HG03095 (cell line): ENCODE measurements at regions not wholly inside any gene's neighbourhood (a gene's known extent, or its start where the extent isn't known, plus 50 kb on each side); places are given as distances from the start of the nearest gene placed in this dataset.
"Not testable (repeated sequence)": the region's sequence is repeated elsewhere in the genome, so short reads cannot be mapped to it uniquely, and the experiment has no call there.

Experiments used
- ATAC-seq: cut with Tn5 transposase; IDR thresholded peaks from one replicate; pipeline ENCODE4 v1.9.1; 2021; ENCODE audit warnings: moderate library complexity; ENCODE audit not compliant: unreplicated experiment

GRCh38 chr7:153765869-153766268 lies 286.3 kb upstream of the DPP6 start:
- not testable (repeated sequence) for ATAC-seq

DNA sequence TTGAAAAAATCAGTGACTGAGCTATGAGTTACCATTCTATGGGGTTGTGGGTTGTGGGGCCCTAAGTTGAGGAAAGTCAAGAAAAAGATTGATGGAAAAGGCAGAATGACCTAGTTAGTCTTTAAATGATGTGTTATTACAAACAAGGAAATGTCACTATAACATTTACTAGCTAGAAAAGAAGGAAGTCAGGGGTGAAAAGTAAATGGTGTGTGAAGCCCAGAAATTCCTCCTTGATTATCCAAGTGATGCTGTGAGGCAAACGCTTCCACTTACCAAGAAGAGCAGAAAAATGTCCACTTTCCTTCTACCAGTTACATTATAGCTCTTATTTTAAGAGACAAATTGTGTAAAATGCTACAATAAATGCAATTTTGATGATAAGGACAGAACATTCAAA lies 285.3 kb upstream of the DPP6 start:
- not testable (repeated sequence) for ATAC-seq

DNA sequence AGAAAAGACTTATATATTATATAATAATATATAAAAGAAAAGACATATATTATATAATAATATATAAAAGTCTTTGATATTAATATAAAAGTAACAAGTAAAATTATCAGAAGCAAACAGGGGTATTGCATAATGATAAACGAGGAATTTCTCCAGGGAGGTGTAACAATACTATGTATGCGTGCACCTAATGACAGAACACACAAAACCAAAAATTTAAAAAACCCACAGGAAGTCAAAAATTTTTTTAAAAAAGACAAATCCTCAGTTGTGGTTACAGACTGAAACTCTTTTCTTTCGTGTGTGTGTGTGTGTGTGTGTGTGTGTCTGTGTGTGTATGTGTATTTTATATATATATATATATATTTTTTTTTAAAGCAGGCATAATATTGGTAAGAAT lies 279.2 kb upstream of the DPP6 start:
- no peak for ATAC-seq

- ATAC-seq: not testable (repeated sequence)
Observed at GRCh38 chr7:153776940-153777339, 275.3 kb upstream of the DPP6 start.

- not testable (repeated sequence) for ATAC-seq
Observed at GRCh38 chr7:153797363-153797762, 254.8 kb upstream of the DPP6 start.

DNA sequence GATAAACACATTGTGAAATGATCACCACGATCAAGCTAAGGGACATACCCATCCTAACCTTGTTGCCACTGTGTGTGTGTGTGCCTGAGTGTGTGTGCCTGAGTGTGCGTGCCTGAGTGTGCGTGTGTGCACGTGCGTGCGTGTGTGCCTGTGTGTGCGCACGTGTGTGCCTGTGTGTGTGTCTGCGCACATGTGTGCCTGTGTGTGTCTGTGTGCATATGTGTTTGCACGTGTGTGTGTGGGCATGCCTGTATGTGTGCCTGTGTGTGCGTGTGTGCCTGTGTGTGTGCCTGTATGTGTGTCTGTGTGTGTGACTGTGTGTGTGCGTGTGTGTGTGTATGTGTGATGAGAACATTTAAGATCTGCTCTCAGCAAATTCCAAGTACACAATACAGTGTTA lies 244.1 kb upstream of the DPP6 start:
- ATAC-seq: no peak

- no peak for ATAC-seq
Observed at GRCh38 chr7:153829525-153829924, 222.7 kb upstream of the DPP6 start.

GRCh38 chr7:153832160-153832559 lies 220.0 kb upstream of the DPP6 start:
- ATAC-seq: no peak

DNA sequence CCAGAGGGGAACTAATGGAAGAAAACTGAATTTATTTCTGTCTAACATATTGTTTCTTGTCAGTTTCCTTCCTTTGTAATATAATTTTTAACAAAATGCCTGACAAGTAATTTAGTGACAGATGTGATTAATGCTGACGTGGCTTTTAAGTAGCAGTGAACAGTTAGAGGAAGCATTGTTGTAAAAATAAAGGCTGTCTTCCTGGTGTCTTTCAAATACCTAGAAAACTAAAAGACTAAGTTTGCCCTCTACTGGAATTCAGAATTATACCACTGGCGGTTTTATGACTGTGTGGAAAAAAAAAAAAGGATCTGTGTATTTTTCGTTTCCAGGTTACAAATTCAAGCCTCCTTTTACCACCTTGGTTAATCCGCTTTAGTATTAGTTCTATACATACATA lies 217.1 kb upstream of the DPP6 start:
- ATAC-seq: no peak

GRCh38 chr7:153835712-153836265 lies 216.4 kb upstream of the DPP6 start:
- ATAC-seq: no peak

DNA sequence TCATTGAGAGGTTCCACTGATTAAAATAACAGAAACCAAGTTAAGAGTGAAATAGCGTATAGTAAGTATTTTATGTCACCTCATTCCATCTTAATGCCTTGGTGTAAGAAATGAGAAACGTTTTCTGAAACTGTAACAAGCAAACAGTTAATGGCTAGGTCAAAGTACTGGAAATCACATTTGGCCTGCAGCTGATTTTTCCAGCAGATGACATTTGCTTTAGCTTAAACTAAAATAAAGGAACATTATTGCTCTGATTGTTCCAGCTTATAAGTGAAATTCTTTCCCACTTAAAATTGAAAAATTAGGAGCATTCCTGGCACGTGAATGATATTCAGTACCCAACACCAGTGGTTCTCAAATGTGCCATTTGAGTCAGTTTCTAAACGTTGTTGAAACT lies 213.6 kb upstream of the DPP6 start:
- no peak for ATAC-seq

DNA sequence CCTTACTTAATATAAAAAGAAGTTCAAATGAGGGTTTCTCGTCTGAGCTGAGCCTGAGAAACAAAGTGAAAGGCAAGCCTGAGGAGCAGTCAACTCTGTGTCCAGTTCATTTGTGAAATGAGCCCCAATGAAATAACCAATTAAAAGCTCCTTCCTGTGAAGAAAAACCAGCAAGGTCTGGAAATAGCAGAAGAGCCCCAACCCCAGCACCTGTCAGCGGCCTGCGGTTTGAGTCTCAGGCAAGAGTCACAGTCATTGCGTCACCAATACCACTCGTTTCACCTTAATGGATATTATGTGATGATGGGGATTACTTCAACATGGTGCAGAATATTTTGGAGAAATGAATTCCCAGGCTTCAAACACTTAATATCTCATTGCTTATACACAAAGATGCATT lies 211.3 kb upstream of the DPP6 start:
- no peak for ATAC-seq

DNA sequence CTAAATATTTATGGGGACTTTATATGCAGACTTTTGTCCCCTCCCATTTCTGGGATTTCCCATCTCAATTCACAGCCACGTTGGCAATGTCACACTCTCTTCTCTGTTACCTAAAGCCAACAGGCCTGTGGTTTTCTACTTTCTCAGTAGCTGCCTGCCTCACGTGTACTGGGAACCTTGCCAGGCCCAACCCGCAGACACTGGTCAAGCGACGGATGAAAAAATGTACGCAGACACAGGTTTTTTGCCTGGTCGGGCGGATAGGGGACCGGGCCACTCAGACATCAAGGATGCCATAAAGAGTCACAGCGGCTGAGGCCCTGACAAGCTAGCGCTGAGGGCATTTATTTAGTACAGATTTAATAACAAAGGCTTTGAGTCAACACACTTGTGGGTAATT lies 204.4 kb upstream of the DPP6 start:
- ATAC-seq: no peak

GRCh38 chr7:153852261-153852660 lies 199.9 kb upstream of the DPP6 start:
- no peak for ATAC-seq

- no peak for ATAC-seq
Observed at GRCh38 chr7:153858355-153858754, 193.8 kb upstream of the DPP6 start.

GRCh38 chr7:153859239-153859638 lies 193.0 kb upstream of the DPP6 start:
- no peak for ATAC-seq

DNA sequence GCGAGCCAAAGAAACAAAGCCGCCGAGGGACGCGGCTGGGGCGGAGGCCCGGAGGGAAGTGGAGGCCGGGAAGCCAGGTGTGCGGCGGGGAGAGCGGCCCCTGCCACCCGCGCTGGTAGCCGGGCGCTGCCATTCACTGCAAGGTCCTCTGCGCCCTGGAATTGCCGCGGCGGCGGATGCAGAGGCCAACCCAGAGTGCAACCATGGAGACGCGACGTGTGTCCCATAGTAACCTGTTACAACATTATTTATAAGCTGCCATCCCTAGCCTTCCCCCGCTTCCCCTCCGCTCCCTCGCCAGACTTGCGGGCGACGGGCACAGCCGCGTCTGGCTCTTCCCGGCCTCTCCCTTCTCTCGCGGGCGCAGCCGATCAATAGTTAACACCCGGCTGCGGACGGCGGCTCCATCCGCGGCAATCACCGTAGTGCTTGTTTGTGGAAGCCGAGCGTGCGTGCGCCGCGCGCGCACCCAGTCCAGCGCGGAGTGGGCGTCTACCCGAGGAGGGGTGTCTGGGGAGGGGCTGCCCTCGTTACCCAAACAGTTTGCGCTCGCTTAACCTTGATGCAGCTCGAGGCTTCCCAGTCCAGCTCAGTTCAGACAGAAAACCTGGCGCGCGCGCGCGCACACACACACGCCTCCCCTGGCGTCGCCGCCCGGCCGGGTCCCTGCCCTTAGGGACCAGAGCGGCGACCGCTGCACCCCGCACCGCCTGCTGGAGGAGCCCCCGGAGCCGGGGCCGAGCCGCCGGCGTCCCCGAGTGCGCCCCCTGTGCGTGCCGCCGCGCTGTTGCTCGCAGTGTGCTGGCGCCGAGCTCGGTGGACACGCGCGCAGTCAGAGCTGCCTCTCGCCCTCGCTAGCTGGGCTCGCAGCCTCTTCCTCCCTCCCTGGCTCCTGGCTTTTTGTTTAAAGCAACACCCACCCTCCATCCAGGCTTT lies 165.4 kb upstream of the DPP6 start:
- ATAC-seq: no peak

GRCh38 chr7:153887749-153888569 lies 164.2 kb upstream of the DPP6 start:
- no peak for ATAC-seq

DNA sequence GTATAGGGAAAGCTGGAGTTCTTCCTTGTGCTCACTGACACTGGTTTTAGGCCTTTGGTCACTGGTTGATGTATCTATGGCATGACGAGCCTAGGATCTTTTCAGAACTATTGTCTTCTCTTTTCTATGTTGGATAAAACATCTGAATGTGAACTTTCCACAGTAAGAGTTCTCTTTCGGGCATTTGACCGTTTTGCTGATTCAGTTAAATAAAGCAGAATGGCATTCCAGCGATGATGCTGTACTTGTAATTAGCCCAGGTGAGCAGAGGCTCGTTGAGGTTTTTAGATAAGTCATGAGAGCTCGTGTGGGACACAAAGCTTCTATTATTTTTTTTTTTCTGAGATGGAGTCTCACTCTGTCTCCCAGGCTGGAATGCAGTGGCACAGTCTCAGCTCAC lies 160.2 kb upstream of the DPP6 start:
- no peak for ATAC-seq

GRCh38 chr7:153902862-153903261 lies 149.3 kb upstream of the DPP6 start:
- no peak for ATAC-seq

DNA sequence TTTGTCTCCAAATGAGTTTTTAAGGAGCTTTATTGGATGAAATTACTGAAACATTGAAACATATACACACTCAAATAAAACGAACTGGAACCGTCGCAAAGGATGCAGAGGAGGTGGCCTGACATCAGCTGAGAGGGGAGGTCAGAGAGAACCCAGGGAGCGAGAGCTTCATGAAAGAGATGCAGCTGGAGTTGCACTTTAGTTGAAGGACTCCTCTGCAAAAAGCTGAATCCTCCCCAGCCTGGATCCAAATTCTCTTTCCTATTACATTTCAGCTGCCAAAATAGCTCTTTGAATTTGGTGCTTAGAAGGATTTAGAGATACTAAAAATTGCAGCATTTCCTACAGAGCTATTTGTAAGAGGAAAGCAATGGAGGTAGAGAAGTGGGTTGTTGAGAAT lies 140.0 kb upstream of the DPP6 start:
- no peak for ATAC-seq

GRCh38 chr7:153920126-153920525 lies 132.1 kb upstream of the DPP6 start:
- no peak for ATAC-seq
